SK-N-SH treated with all-trans-retinoic acid at 6 μM for 48 hours (cell line): ENCODE measurements at regions not wholly inside any gene's neighbourhood (a gene's known extent, or its start where the extent isn't known, plus 50 kb on each side); places are given as distances from the start of the nearest gene placed in this dataset.
"Not testable (repeated sequence)": the region's sequence is repeated elsewhere in the genome, so short reads cannot be mapped to it uniquely, and the experiment has no call there.

Experiments
- ARNTL ChIP-seq: fragments of 450-650 bp; formaldehyde crosslinking; IDR thresholded peaks from 2 replicates; pipeline ENCODE4 v1.5.0; 2020; ENCODE audit warnings: low read depth, mild to moderate bottlenecking, moderate library complexity, borderline replicate concordance
- BACH2 ChIP-seq: fragments of 250-450 bp; sonication (Bioruptor Pico); IDR thresholded peaks from 2 replicates; pipeline ENCODE4 v1.9.0; 2021; ENCODE audit warnings: mild to moderate bottlenecking, borderline replicate concordance
- CREB5 ChIP-seq: fragments of 250-450 bp; sonication (Bioruptor Pico); IDR thresholded peaks from 2 replicates; pipeline ENCODE4 v1.5.1; 2020; ENCODE audit warnings: low read depth, mild to moderate bottlenecking, moderate library complexity
- GLIS3 ChIP-seq: fragments of 250-450 bp; sonication (Bioruptor Pico); IDR thresholded peaks from 2 replicates; pipeline ENCODE4 v1.5.0; 2020; ENCODE audit warnings: mild to moderate bottlenecking, moderate library complexity
- ISL1 ChIP-seq: fragments of 250-450 bp; sonication (Bioruptor Pico); IDR thresholded peaks from 2 replicates; pipeline ENCODE4 v2.1.2; 2022; ENCODE audit warnings: mild to moderate bottlenecking, moderate library complexity
- PATZ1 ChIP-seq: fragments of 250-450 bp; sonication (Bioruptor Pico); IDR thresholded peaks from 2 replicates; pipeline ENCODE4 v1.8.0; 2020; ENCODE audit warnings: mild to moderate bottlenecking, moderate library complexity, borderline replicate concordance
- POU6F1 ChIP-seq: fragments of 250-450 bp; sonication (Bioruptor Pico); IDR thresholded peaks from 2 replicates; pipeline ENCODE4 v1.8.0; 2021; ENCODE audit warnings: low read depth, mild to moderate bottlenecking, moderate library complexity, borderline replicate concordance
- PPARA ChIP-seq: fragments of 250-450 bp; sonication (Bioruptor Pico); IDR thresholded peaks from 2 replicates; pipeline ENCODE4 v1.5.0; 2020; ENCODE audit warnings: mild to moderate bottlenecking, borderline replicate concordance
- RARB ChIP-seq: fragments of 250-450 bp; sonication (Bioruptor Pico); IDR thresholded peaks from 2 replicates; pipeline ENCODE4 v1.8.0; 2021; ENCODE audit warnings: mild to moderate bottlenecking, moderate library complexity
- TOX ChIP-seq: fragments of 250-450 bp; sonication (Bioruptor Pico); IDR thresholded peaks from 2 replicates; pipeline ENCODE4 v1.8.0; 2021; ENCODE audit warnings: mild to moderate bottlenecking, moderate library complexity, borderline replicate concordance
- TSHZ2 ChIP-seq: fragments of 250-450 bp; sonication (Bioruptor Pico); IDR thresholded peaks from 2 replicates; pipeline ENCODE4 v1.5.0; 2020; ENCODE audit warnings: mild to moderate bottlenecking, moderate library complexity
- ZFP3 ChIP-seq: fragments of 250-450 bp; sonication (Bioruptor Pico); IDR thresholded peaks from 2 replicates; pipeline ENCODE4 v1.5.0; 2020; ENCODE audit warnings: mild to moderate bottlenecking, moderate library complexity
- ZNF565 ChIP-seq: fragments of 450-650 bp; formaldehyde crosslinking; conservative IDR thresholded peaks from 2 replicates; pipeline ENCODE4 v1.5.0; 2020; ENCODE audit warnings: low read depth, mild to moderate bottlenecking, moderate library complexity

- TF ChIP-seq RARB (CRISPR knock-in tag); ZFP3; GLIS3; PATZ1; TOX (CRISPR knock-in tag); BACH2 (CRISPR knock-in tag); TSHZ2 (CRISPR knock-in tag); ISL1 (CRISPR knock-in tag); CREB5 (CRISPR knock-in tag); PPARA; POU6F1 (CRISPR knock-in tag); ARNTL (CRISPR knock-in tag); ZNF565 (CRISPR knock-in tag): not testable (repeated sequence)
These were observed 719.6 kb upstream of the CDH18 start for GRCh38 chr5:20707634-20708033.
